ENCODE measurements at regions not wholly inside any gene's neighbourhood (a gene's known extent, or its start where the extent isn't known, plus 50 kb on each side); places are given as distances from the start of the nearest gene placed in this dataset.
"Not testable (repeated sequence)": the region's sequence is repeated elsewhere in the genome, so short reads cannot be mapped to it uniquely, and the experiment has no call there.

- Histone ChIP-seq H3K9me3 (ENCODE audit: control insufficient read depth, insufficient read depth, low read depth, low read length) (no peaks in the 10 kb centered on the region), H3K27ac (ENCODE audit: extremely low read depth, low read depth, low read length) (no peak overlapping the region), H3K4me1 (ENCODE audit: control insufficient read depth, insufficient read depth, low read length) (no peaks in the 10 kb centered on the region), H3K4me3 (ENCODE audit: low read depth, low read length) (no peak overlapping the region), H3K36me3 (ENCODE audit: control insufficient read depth in 2 of 2, insufficient read depth in 1 of 2, low read length in 2 of 2) (no peaks in the 10 kb centered on the region)
- ChIA-PET POLR2A (no interaction called here), CTCF (interaction anchor here (0.6 kb wide), 1 partner anchor 291 kb away, joined by 3 read pairs; no protein-coding TSS in a partner anchor)
- TF ChIP-seq EGR2 (tag by site-specific recombination; IDR thresholded peaks at IDR 0.05; ENCODE audit: low read depth) (peak; percentile 38; the same call in 1 of the 2 replicates), ZFP41 (tag by site-specific recombination; IDR thresholded peaks at IDR 0.05; ENCODE audit: borderline replicate concordance) (no peak)
These were observed 606.0 kb downstream of the BCOR start for GRCh38 chrX:39491548-39492297.

- Histone ChIP-seq H3K4me1 (ENCODE audit: control insufficient read depth, insufficient read depth, low read length) (no peaks in the 10 kb centered on the region), H3K4me3 (ENCODE audit: low read depth, low read length) (no peak overlapping the region), H3K27ac (ENCODE audit: extremely low read depth, low read depth, low read length) (no peak overlapping the region), H3K36me3 (ENCODE audit: control insufficient read depth in 2 of 2, insufficient read depth in 1 of 2, low read length in 2 of 2) (no peaks in the 10 kb centered on the region), H3K9me3 (ENCODE audit: control insufficient read depth, insufficient read depth, low read depth, low read length) (no peaks in the 10 kb centered on the region)
- ChIA-PET POLR2A (no interaction called here), CTCF (interaction anchor here (0.6 to 0.7 kb wide), 3 partner anchors 37 to 291 kb away, joined by 3 read pairs; no protein-coding TSS in a partner anchor)
- no peak for TF ChIP-seq YY2 (tag by site-specific recombination; IDR thresholded peaks at IDR 0.05)
- peak; percentile 76 for TF ChIP-seq ZFP3 (tag by site-specific recombination; IDR thresholded peaks at IDR 0.05; ENCODE audit: low read depth)
These were observed 605.1 kb downstream of the BCOR start for GRCh38 chrX:39492497-39493162.

- POLR2A ChIA-PET = no interaction called here
- TF ChIP-seq IKZF3 (tag by site-specific recombination; IDR thresholded peaks at IDR 0.05) (no peak), SP2 (tag by site-specific recombination; IDR thresholded peaks at IDR 0.05) (no peak), ZNF423 (tag by site-specific recombination; IDR thresholded peaks at IDR 0.05) (no peak)
- TF ChIP-seq, protein P1, sequence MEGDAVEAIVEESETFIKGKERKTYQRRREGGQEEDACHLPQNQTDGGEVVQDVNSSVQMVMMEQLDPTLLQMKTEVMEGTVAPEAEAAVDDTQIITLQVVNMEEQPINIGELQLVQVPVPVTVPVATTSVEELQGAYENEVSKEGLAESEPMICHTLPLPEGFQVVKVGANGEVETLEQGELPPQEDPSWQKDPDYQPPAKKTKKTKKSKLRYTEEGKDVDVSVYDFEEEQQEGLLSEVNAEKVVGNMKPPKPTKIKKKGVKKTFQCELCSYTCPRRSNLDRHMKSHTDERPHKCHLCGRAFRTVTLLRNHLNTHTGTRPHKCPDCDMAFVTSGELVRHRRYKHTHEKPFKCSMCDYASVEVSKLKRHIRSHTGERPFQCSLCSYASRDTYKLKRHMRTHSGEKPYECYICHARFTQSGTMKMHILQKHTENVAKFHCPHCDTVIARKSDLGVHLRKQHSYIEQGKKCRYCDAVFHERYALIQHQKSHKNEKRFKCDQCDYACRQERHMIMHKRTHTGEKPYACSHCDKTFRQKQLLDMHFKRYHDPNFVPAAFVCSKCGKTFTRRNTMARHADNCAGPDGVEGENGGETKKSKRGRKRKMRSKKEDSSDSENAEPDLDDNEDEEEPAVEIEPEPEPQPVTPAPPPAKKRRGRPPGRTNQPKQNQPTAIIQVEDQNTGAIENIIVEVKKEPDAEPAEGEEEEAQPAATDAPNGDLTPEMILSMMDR (tag by site-specific recombination; IDR thresholded peaks at IDR 0.05) = no peak
- TF ChIP-seq, protein P2, sequence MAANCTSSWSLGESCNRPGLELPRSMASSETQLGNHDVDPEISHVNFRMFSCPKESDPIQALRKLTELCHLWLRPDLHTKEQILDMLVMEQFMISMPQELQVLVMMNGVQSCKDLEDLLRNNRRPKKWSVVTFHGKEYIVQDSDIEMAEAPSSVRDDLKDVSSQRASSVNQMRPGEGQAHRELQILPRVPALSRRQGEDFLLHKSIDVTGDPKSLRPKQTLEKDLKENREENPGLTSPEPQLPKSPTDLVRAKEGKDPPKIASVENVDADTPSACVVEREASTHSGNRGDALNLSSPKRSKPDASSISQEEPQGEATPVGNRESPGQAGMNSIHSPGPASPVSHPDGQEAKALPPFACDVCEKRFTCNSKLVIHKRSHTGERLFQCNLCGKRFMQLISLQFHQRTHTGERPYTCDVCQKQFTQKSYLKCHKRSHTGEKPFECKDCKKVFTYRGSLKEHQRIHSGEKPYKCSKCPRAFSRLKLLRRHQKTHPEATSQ (tag by site-specific recombination; IDR thresholded peaks at IDR 0.05) = no peak
- no peaks in the 10 kb centered on the region for H3K36me3 ChIP-seq (ENCODE audit: control insufficient read depth in 2 of 2, insufficient read depth in 1 of 2, low read length in 2 of 2)
- no peaks in the 10 kb centered on the region for H3K9me3 ChIP-seq (ENCODE audit: control insufficient read depth, insufficient read depth, low read depth, low read length)
- CTCF ChIA-PET = interaction anchor here (0.7 kb wide), 1 partner anchor 38 kb away, joined by 3 read pairs; no protein-coding TSS in a partner anchor
- no peaks in the 10 kb centered on the region for H3K4me1 ChIP-seq (ENCODE audit: control insufficient read depth, insufficient read depth, low read length)
- H3K27ac ChIP-seq (ENCODE audit: extremely low read depth, low read depth, low read length) = no peak overlapping the region
- no peak overlapping the region for H3K4me3 ChIP-seq (ENCODE audit: low read depth, low read length)
These were observed 604.6 kb downstream of the BCOR start for GRCh38 chrX:39493168-39493567.

- CTCF ChIA-PET = interaction anchor here (0.6 to 0.7 kb wide), 3 partner anchors 71 to 345 kb away, joined by 3 to 4 read pairs (median 3); no protein-coding TSS in a partner anchor
- H3K36me3 ChIP-seq (ENCODE audit: control insufficient read depth in 2 of 2, insufficient read depth in 1 of 2, low read length in 2 of 2); H3K4me1 ChIP-seq (ENCODE audit: control insufficient read depth, insufficient read depth, low read length); H3K9me3 ChIP-seq (ENCODE audit: control insufficient read depth, insufficient read depth, low read depth, low read length); POLR2A ChIA-PET; H3K27ac ChIP-seq (ENCODE audit: extremely low read depth, low read depth, low read length); H3K4me3 ChIP-seq (ENCODE audit: low read depth, low read length): not testable (repeated sequence)
These were observed 600.6 kb downstream of the BCOR start for GRCh38 chrX:39497117-39497516.

All from HEK293 (cell line).